OCI-M1 (cell line): ENCODE measurements at regions not wholly inside any gene's neighbourhood (a gene's known extent, or its start where the extent isn't known, plus 50 kb on each side); places are given as distances from the start of the nearest gene placed in this dataset.
A peak's percentile ranks its signal among the peaks of the same experiment; 100 is the strongest.
"Not testable (repeated sequence)": the region's sequence is repeated elsewhere in the genome, so short reads cannot be mapped to it uniquely, and the experiment has no call there.

ENCODE experiments used
- DNase-seq: peaks from one replicate; lab custom pipeline; 2025; lab: John Stamatoyannopoulos, UW

DNA sequence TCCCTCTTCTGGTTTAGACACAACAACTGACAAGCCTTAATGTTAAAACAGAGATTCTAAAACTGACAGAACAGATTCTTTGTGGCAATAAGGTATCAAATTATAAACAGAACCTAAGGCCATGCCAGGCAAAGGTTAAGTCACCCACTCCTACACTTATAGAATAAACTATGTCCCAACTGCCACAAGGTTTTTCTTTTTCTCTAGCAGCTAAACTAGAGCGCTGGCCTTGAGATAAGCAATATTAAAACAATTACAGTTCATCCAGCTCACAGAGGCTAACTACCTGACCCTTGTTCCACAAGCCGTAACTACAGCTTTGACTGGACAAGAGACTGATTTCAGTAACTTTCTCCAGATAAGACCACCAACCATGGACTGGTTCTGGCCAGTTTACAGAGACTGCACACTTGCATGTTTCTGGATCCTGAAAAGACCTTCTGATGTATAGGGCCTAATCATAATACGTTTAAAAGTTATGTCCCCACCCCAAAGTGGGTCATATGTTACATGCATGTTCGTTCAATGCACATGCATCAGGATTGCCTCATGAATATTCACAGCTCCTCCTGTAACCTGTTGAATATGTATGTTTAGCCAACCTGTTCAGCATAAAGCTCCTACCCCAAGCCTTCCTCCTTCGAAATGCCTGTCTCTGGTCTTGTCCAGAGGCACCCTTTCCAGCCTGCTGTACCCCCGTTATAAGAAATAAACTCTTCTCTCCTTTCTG, 61.9 kb upstream of the VASH1 start:
- DNase-seq = no peak

DNA sequence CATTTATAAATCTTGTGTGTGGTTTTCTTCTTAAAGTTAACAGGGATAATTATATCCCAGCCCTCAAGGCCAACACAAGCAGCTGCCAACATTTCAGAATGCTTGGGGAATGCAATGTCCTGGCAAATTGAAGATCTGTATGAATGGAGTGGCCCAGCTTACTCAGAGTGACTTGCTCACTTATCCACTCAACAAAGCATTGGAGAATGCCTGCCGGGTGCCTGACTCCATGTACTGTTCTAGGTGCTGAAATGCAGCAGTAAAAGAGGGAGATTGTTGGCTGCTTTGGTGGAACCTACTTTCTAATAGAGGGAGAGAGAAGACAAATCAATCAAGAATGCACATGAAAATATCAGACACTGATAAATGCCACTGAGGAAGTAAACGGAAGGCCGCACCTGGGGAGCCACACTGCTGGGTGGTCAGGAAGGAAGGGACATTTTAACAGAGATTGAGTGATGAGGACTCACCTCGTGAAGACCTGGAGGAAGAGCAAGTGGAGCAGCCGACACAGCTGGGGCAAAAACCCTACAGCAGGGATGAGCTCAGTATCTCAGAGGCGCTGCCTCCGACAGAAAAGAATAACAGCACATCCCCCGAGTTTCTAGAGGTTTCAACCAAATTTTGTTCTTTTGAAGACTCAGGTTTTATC, 61.2 kb upstream of the VASH1 start:
- no peak for DNase-seq

DNA sequence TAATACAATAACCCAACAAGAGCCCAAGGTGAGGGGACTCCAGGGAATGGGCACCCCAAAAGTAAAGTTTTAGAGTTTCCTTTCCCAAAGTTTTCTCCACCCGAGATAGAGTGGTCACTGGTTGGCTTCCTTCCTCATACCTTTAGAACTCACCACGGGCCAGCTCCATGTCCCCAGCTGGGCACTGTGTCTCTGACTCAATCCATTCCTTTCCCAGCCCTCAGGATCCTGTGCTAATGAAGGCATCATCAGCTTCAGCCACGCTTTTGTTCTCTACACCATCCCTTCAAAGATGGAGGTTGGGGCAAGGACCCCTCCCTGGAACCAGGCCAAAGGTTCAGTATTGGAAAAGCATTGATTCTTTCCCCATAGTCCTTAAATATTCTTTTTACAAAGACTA, 59.8 kb upstream of the VASH1 start:
- DNase-seq = no peak

DNA sequence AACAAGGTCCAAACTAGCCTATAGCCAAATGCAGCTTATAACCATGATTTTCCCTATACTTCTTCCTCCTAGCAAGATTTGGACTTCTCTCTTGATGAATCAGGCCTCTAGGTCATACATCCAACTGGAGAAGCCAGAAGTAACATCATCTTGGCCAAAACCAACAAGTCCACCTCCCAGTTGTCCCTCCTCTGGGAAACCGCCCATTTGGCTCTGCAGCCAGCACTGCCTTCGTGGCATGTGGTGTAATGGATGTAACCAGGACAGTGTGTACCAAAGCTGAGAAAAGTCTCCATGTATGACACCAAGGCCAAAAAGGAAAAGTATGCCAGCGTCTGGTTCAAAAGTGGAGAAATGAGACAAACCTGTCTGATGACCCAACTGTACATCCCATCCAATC, 59.3 kb upstream of the VASH1 start:
- DNase-seq = no peak

DNA sequence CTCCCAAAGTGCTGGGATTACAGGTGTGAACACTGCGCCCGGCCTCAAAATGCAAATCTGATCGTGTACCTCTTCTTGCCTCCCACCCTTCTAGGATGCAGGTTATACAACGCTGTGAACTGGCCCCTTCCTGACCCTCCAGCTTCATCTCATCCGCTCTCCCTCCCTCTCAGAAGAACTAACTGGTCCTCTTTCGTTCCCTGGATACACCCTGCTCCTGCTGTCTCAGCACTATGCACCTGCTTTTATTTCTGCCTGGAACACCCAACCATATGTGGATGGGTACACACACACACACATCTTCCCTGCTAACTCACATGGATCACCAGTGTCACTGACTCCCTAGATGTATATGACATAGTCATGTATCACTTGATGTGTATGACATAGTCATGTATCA, 56.1 kb upstream of the VASH1 start:
- no peak for DNase-seq

DNA sequence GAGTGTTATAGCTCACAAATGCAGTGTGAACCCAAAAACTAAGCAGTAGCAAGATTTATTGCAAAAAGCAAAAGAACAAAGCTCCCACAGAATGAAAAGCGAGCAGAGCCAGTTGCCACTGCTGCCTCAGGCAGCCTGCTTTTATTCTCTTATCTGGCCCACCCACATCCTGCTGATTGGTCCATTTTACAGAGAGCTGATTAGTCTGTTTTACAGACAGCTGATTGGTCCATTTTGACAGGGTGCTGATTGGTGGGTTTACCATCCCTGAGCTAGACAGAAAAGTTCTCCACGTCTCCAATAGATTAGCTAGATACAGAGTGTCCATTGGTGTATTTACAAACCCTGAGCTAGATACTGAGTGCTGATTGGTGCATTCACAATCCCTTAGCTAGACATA, 55.1 kb upstream of the VASH1 start:
- DNase-seq = not testable (repeated sequence)

DNA sequence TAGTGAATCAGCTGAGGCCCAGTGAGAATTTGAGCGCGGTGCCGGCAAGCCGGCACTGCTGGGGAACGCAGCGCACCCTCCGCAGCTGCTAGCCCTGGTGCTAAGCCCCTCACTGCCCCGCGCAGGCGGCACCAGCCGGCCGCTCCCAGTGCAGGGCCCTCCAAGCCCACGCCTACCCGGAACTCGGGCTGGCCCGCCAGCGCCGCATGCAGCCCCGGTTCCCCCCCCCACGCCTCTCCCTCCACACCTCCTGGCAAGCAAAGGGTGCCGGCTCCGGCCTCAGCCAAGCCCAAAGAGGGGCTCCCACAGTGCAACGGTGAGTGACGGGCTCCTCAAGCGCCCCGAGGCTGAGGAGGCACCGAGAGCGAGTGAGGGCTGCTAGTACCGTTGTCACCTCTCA, 54.5 kb upstream of the VASH1 start:
- DNase-seq = no peak

DNA sequence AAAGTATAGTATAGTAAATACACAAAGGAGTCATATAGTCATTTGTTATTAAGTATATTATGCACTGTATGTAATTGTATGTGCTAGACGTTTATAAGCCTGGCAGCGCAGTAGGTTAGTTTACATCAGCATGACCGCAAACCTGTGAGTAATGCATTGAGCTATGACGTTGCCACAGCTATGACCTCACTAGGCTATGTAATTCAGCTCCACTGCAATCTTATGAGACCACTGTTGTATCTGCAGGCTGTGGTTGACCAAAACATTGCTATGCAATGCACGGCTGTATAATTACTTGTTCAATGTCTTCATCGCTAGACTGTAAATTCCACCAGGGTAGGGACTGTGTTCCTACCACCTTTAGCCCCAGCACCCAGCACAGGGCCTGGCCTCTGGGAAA, 53.2 kb upstream of the VASH1 start:
- no peak for DNase-seq

DNA sequence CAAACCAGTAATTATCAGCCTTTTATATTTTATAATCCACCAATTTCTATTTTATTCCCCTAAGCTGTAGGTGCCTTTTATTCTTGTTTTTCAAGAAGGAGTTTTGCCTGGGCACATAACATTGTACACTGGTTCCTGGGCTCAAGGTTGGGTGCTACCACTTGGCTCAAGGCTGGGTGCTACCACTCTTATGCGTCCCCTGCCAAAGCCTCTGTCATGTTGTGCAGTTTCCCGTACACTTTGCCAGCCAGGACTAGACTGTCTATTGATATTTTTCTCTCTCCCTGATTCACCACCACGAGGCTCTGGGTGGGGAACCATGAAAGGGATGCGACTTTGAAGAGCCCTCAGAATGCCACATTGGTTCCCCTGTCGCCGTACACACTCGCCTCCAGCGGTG, 52.5 kb upstream of the VASH1 start:
- no peak for DNase-seq

DNA sequence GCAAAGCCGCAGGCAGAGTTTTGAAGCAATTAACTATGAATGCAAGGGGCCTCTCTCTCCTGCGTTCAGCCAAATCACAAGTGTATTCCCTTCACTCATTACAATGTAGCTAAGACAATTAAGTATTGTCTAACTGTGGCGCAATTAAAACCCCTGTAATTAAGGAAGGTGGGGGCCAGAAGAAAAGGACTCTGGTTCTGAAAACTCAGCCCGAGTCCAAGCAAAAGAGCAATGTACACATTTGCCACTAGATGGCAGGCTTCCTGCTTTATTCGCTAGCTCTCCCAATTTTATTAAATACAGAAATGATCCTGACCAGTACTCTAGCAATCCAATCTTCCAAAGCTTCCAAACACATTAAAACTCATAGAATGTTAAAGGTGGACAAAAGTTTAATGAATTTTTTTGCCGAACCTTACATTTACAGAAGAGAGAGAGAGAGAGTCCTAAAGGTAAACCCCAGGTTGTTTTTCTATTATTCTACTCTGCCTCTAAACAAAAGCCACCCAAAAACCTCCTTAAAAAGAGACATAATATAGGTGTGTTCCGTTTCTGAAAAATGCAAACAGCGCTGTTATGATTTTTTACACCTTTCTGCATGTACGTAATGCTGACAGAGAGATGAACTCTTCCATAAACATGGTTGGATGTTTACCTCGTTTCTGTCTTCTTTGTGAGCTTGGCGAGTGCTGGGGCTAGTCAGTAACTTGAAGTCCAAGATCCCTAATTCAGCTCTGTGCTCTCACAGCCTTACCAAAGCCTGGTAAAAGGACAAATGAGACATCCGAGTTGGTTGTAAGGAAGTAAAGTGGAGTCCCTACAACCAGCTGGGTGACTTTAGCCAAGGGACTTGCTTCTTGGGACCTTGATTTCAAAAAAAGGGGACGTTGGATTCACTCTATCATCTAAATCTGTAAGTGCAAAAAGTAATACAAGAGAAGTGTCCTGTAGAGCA, 50.9 kb upstream of the VASH1 start:
- peak; percentile 68 for DNase-seq
